Esophagus muscularis mucosa (tissue), 4 donors: ENCODE measurements at regions not wholly inside any gene's neighbourhood (a gene's known extent, or its start where the extent isn't known, plus 50 kb on each side); places are given as distances from the start of the nearest gene placed in this dataset.

Source experiments
- DNase-seq: peaks from one replicate; pipeline ENCODE4 v3.0.0-alpha.2; 2017; ENCODE audit errors: extremely low spot score
- H3K27ac ChIP-seq, 4 donors: fragments of 200-600 bp; sonication (generic); replicated peaks in 1 of 4; 1 replicate in 3 of 4; 2 replicates in 1 of 4; pipeline ENCODE4 v1.5.1; 2016 to 2019; ENCODE audit warnings: mild to moderate bottlenecking in 1 of 4
- H3K27me3 ChIP-seq, 4 donors: fragments of 200-600 bp; sonication (generic); one replicate each; pipeline versions ENCODE4 v1.5.1 to v1.6.0; 2016 to 2019
- H3K36me3 ChIP-seq, 4 donors: fragments of 200-600 bp; sonication (generic); one replicate each; pipeline ENCODE4 v1.5.1; 2016 to 2019
- H3K4me1 ChIP-seq, 4 donors: fragments of 200-600 bp; sonication (generic); one replicate each; pipeline ENCODE4 v1.5.1; 2016 to 2019
- H3K4me3 ChIP-seq, 4 donors: fragments of 200-600 bp; sonication (generic); 1 replicate in 2 of 4; 2 replicates in 2 of 4; pipeline ENCODE4 v1.5.1; 2016 to 2019; ENCODE audit warnings: mild to moderate bottlenecking in 4 of 4, moderate library complexity in 1 of 4
- H3K9me3 ChIP-seq, 4 donors: fragments of 200-600 bp; sonication (generic); 1 replicate in 3 of 4; 2 replicates in 1 of 4; pipeline ENCODE4 v1.5.1; 2016 to 2019
- EP300 ChIP-seq: sonication (generic); formaldehyde crosslinking; IDR thresholded peaks from one replicate; pipeline ENCODE4 v1.6.1; 2017; ENCODE audit warnings: antibody characterized with exemption
- POLR2A ChIP-seq: fragments of 450-650 bp; IDR thresholded peaks from one replicate; pipeline ENCODE4 v1.6.1; 2017; ENCODE audit warnings: antibody characterized with exemption, moderate library complexity, mild to moderate bottlenecking, low read depth
- POLR2AphosphoS5 ChIP-seq, 2 donors: sonication (generic); formaldehyde crosslinking; IDR thresholded peaks; one replicate each; pipeline ENCODE4 v1.6.1; 2017; ENCODE audit warnings: antibody characterized with exemption in 2 of 2
- WGBS: methylation state at CpG from one replicate; pipeline ENCODE4 v1.1.5; 2018; 5-methylcytosine and 5-hydroxymethylcytosine counted together
- intact Hi-C: fragments of 100-400 bp; cut with DNase I; formaldehyde crosslinking; loops from one replicate; pipeline ENCODE4 v1.15.1; 2023
- TF ChIP-seq, protein P1 (sequence below), 3 experiments: fragments of 200-600 bp in 2 of 3; fragments of 450-650 bp in 1 of 3; sonication (generic) in 2 of 3; IDR thresholded peaks; one replicate each; pipeline ENCODE4 v1.5.1; 2017 to 2019; ENCODE audit warnings: antibody characterized with exemption in 3 of 3, mild to moderate bottlenecking in 2 of 3, moderate library complexity in 1 of 3

GRCh38 chr2:224259831-224260230 lies 142.1 kb downstream of the FAM124B start:
- Histone ChIP-seq H3K4me1 (peaks cover 0 to 27% (median 14%) of the 10 kb centered on the region in 4 donors), H3K27me3 (no peaks in the 10 kb centered on the region), H3K36me3 (no peaks in the 10 kb centered on the region), H3K9me3 (no peaks in the 10 kb centered on the region), H3K4me3 (no peak overlapping the region), H3K27ac (peak overlapping the region in 1 of 4 donors; percentile 5)
- intact Hi-C loops = no loop called here
- TF ChIP-seq EP300 = no peak
- TF ChIP-seq, protein P1, sequence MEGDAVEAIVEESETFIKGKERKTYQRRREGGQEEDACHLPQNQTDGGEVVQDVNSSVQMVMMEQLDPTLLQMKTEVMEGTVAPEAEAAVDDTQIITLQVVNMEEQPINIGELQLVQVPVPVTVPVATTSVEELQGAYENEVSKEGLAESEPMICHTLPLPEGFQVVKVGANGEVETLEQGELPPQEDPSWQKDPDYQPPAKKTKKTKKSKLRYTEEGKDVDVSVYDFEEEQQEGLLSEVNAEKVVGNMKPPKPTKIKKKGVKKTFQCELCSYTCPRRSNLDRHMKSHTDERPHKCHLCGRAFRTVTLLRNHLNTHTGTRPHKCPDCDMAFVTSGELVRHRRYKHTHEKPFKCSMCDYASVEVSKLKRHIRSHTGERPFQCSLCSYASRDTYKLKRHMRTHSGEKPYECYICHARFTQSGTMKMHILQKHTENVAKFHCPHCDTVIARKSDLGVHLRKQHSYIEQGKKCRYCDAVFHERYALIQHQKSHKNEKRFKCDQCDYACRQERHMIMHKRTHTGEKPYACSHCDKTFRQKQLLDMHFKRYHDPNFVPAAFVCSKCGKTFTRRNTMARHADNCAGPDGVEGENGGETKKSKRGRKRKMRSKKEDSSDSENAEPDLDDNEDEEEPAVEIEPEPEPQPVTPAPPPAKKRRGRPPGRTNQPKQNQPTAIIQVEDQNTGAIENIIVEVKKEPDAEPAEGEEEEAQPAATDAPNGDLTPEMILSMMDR (IDR thresholded peaks at IDR 0.05) = no peak
- TF ChIP-seq POLR2A = no peak
- TF ChIP-seq POLR2AphosphoS5 (IDR thresholded peaks at IDR 0.05) = no peak
- no peak for DNase-seq
- 93% methylated on average over 6 of the region's 6 CpGs for WGBS

DNA sequence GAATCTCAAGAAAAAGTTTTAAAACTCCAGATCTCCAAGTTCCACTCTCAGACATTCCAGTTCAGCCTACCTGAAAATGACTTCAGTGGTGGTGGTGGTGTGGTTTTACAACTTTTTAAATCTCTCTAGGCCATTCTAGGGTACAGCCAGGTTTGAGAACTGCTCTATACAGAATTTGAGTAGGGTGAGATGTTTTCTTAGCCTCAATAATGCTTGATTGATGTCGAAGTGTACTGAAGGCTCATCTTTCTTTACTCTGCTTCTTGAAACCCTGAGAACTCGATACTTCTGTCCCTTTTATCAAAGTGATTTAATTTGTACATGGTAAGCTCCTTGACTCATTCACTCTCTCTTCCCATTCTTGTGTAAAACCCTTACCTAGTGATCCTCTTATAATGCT lies 143.8 kb downstream of the FAM124B start:
- intact Hi-C loops = no loop called here
- no peaks in the 10 kb centered on the region for H3K36me3 ChIP-seq
- no peak for DNase-seq
- H3K4me3 ChIP-seq = no peak overlapping the region
- 91% methylated on average over 2 of the region's 2 CpGs for WGBS
- H3K27me3 ChIP-seq = no peaks in the 10 kb centered on the region
- H3K9me3 ChIP-seq = no peaks in the 10 kb centered on the region
- H3K4me1 ChIP-seq = peaks cover 0 to 15% (median 9%) of the 10 kb centered on the region in 4 donors
- TF ChIP-seq, protein P1 (IDR thresholded peaks at IDR 0.05) = no peak
- TF ChIP-seq EP300 = no peak
- no peak overlapping the region for H3K27ac ChIP-seq

DNA sequence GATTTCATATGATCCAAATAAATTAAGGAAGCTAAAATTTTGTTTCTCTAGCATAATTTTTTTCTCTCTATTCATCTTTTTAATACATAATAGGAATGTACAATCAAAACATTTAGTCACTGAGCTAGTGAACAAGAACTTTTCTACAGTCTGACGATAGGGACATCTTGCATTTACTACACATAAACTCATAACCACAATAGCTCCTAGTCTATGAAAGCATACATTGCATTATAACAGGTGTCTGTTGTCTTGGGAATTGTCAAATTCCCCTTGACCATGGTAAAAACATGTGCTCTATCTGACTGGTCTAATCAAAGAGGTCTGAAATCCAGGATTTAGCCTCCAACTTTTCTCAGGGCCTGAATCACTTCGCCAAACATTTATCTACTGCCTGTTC lies 144.8 kb downstream of the FAM124B start:
- WGBS = 84% methylated on average over 2 of the region's 2 CpGs
- Histone ChIP-seq H3K36me3 (no peaks in the 10 kb centered on the region), H3K9me3 (no peaks in the 10 kb centered on the region), H3K27ac (no peak overlapping the region), H3K27me3 (no peaks in the 10 kb centered on the region), H3K4me1 (peaks cover 0 to 15% (median 9%) of the 10 kb centered on the region in 4 donors), H3K4me3 (no peak overlapping the region)
- intact Hi-C loops = no loop called here
- no peak for DNase-seq
- TF ChIP-seq POLR2A (no peak), POLR2AphosphoS5 (IDR thresholded peaks at IDR 0.05) (no peak), EP300 (no peak)
- TF ChIP-seq, protein P1 (IDR thresholded peaks at IDR 0.05) = no peak

DNA sequence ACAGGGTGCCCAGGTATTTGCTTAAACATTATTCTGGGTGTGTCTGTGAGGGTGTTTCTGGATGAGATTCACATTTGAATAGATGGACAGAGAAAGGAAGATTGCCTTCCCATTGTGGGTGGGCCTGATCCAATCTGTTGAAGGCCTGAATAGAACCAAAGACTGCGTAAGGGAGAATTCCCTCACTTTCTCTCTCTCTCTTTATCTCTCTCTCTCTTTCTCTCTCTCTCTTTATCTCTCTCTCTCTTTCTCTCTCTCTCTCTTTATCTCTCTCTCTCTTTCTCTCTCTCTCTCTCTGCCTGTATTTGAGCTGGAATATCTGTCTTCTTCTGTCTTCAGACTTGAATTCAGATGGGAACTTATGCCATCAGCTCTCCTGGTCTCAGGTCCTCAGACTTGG lies 148.4 kb downstream of the FAM124B start:
- Histone ChIP-seq H3K4me3 (no peak overlapping the region), H3K4me1 (no peaks in the 10 kb centered on the region)
- intact Hi-C loops = no loop called here

DNA sequence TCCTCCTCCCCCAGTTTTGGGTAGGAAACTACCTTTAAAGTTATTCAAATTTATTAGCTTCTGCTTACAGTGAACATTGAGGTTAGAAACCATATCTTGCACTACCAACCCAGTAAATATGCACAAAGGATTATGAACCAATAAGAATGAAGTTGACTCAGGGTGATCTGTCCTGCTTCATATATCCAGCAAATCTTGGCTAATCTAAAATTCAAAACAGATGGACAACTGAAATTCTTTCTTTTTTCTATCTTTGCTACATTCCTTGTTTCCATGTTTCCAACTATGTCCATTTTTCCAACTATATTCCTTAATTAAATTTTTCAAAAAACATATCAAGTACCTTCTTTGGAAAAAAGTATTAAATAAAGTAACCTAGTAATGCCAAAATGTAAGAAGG lies 149.3 kb downstream of the FAM124B start:
- Histone ChIP-seq H3K9me3 (no peaks in the 10 kb centered on the region), H3K27me3 (no peaks in the 10 kb centered on the region), H3K4me3 (no peak overlapping the region), H3K4me1 (no peaks in the 10 kb centered on the region), H3K27ac (no peak overlapping the region), H3K36me3 (no peaks in the 10 kb centered on the region)
- intact Hi-C loops = no loop called here
- no peak for TF ChIP-seq POLR2A
- no peak for TF ChIP-seq POLR2AphosphoS5 (IDR thresholded peaks at IDR 0.05)
- TF ChIP-seq, protein P1 (IDR thresholded peaks at IDR 0.05) = no peak
- no peak for TF ChIP-seq EP300
- DNase-seq = no peak

More for the DNA sequence above, 148.4 kb downstream of the FAM124B start:
- TF ChIP-seq POLR2A = no peak
- TF ChIP-seq POLR2AphosphoS5 (IDR thresholded peaks at IDR 0.05) = no peak
- TF ChIP-seq, protein P1 (IDR thresholded peaks at IDR 0.05) = no peak
- TF ChIP-seq EP300 = no peak
- no peak for DNase-seq
- no peaks in the 10 kb centered on the region for H3K36me3 ChIP-seq
- 100% methylated on average over 1 of the region's 1 CpG for WGBS
- H3K27me3 ChIP-seq = no peaks in the 10 kb centered on the region
- H3K27ac ChIP-seq = no peak overlapping the region
- no peaks in the 10 kb centered on the region for H3K9me3 ChIP-seq
